ENCODE measurements at regions not wholly inside any gene's neighbourhood (a gene's known extent, or its start where the extent isn't known, plus 50 kb on each side); places are given as distances from the start of the nearest gene placed in this dataset.

DNA sequence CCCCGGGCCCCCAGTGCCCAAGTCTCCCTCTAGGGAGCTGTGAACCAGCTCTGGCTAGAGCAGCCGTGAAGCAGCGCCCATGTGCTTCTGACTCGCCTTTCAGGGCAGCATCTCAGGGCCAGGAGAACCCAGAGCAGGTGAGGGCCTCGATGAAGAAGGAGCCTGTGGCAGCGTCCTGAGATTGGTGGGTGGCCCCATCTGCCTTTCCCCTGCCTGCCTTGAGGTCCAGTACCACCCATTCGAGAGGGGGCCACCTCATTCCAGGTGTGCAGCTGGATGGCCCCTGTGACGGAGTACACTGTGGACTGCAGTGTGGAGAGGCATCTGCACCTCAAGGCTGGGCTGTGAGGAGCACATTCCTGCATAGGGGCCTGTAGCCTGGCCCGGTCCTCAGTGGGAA, 167.3 kb upstream of the ZNF267 start:
- ATAC-seq = no peak
- TF ChIP-seq SNAI2 (CRISPR knock-in tag; IDR thresholded peaks at IDR 0.05) (no peak), ESRRG (CRISPR knock-in tag; IDR thresholded peaks at IDR 0.05) (no peak), ZNF70 (CRISPR knock-in tag; IDR thresholded peaks at IDR 0.05) (no peak), CSDC2 (CRISPR knock-in tag; IDR thresholded peaks at IDR 0.05) (no peak), PPARA (CRISPR knock-in tag; IDR thresholded peaks at IDR 0.05; ENCODE audit: borderline replicate concordance) (no peak), TCF4 (CRISPR knock-in tag; IDR thresholded peaks at IDR 0.05; ENCODE audit: borderline replicate concordance) (no peak), ZNF565 (CRISPR knock-in tag; conservative IDR thresholded peaks at IDR 0.05; ENCODE audit: low read depth) (no peak)
- TF ChIP-seq, protein P1, sequence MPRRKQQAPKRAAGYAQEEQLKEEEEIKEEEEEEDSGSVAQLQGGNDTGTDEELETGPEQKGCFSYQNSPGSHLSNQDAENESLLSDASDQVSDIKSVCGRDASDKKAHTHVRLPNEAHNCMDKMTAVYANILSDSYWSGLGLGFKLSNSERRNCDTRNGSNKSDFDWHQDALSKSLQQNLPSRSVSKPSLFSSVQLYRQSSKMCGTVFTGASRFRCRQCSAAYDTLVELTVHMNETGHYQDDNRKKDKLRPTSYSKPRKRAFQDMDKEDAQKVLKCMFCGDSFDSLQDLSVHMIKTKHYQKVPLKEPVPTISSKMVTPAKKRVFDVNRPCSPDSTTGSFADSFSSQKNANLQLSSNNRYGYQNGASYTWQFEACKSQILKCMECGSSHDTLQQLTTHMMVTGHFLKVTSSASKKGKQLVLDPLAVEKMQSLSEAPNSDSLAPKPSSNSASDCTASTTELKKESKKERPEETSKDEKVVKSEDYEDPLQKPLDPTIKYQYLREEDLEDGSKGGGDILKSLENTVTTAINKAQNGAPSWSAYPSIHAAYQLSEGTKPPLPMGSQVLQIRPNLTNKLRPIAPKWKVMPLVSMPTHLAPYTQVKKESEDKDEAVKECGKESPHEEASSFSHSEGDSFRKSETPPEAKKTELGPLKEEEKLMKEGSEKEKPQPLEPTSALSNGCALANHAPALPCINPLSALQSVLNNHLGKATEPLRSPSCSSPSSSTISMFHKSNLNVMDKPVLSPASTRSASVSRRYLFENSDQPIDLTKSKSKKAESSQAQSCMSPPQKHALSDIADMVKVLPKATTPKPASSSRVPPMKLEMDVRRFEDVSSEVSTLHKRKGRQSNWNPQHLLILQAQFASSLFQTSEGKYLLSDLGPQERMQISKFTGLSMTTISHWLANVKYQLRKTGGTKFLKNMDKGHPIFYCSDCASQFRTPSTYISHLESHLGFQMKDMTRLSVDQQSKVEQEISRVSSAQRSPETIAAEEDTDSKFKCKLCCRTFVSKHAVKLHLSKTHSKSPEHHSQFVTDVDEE (CRISPR knock-in tag; IDR thresholded peaks at IDR 0.05) = no peak

DNA sequence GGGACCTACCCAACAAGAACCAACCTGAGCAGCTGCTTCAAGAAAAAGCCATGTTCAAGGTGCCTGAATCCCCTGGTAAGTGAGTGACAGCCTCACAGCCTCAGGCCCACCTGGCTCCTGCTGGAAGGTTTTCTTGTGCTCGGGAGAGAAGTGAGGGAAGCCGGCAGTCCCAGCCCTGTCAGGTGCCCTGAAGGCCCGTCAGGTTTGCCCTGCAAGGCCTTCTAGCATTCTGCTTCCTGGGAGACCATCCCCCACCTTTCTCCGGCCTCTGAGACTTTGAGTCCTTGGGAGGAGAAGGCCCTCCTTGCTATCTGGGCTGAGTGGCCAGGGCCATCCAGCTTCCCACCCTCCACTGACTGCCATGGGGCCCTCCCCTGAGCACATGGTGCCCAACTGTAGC, 166.7 kb upstream of the ZNF267 start:
- no peak for ATAC-seq
- TF ChIP-seq SNAI2 (CRISPR knock-in tag; IDR thresholded peaks at IDR 0.05) (no peak), CSDC2 (CRISPR knock-in tag; IDR thresholded peaks at IDR 0.05) (no peak), RARB (CRISPR knock-in tag; IDR thresholded peaks at IDR 0.05) (no peak), ESRRG (CRISPR knock-in tag; IDR thresholded peaks at IDR 0.05) (no peak), ZNF8 (CRISPR knock-in tag; IDR thresholded peaks at IDR 0.05) (no peak), BACH2 (CRISPR knock-in tag; IDR thresholded peaks at IDR 0.05; ENCODE audit: borderline replicate concordance) (no peak), TOX (CRISPR knock-in tag; IDR thresholded peaks at IDR 0.05; ENCODE audit: borderline replicate concordance) (no peak), ZC3H10 (CRISPR knock-in tag; IDR thresholded peaks at IDR 0.05) (no peak), ZNF70 (CRISPR knock-in tag; IDR thresholded peaks at IDR 0.05) (no peak)
- TF ChIP-seq, protein P1 (CRISPR knock-in tag; IDR thresholded peaks at IDR 0.05) = no peak
- TF ChIP-seq, protein P2, sequence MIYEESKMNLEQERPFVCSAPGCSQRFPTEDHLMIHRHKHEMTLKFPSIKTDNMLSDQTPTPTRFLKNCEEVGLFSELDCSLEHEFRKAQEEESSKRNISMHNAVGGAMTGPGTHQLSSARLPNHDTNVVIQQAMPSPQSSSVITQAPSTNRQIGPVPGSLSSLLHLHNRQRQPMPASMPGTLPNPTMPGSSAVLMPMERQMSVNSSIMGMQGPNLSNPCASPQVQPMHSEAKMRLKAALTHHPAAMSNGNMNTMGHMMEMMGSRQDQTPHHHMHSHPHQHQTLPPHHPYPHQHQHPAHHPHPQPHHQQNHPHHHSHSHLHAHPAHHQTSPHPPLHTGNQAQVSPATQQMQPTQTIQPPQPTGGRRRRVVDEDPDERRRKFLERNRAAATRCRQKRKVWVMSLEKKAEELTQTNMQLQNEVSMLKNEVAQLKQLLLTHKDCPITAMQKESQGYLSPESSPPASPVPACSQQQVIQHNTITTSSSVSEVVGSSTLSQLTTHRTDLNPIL (CRISPR knock-in tag; IDR thresholded peaks at IDR 0.05; ENCODE audit: low read depth) = no peak
- TF ChIP-seq, protein P3, sequence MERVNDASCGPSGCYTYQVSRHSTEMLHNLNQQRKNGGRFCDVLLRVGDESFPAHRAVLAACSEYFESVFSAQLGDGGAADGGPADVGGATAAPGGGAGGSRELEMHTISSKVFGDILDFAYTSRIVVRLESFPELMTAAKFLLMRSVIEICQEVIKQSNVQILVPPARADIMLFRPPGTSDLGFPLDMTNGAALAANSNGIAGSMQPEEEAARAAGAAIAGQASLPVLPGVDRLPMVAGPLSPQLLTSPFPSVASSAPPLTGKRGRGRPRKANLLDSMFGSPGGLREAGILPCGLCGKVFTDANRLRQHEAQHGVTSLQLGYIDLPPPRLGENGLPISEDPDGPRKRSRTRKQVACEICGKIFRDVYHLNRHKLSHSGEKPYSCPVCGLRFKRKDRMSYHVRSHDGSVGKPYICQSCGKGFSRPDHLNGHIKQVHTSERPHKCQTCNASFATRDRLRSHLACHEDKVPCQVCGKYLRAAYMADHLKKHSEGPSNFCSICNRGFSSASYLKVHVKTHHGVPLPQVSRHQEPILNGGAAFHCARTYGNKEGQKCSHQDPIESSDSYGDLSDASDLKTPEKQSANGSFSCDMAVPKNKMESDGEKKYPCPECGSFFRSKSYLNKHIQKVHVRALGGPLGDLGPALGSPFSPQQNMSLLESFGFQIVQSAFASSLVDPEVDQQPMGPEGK (CRISPR knock-in tag; IDR thresholded peaks at IDR 0.05; ENCODE audit: borderline replicate concordance) = no peak
- TF ChIP-seq, protein P4, sequence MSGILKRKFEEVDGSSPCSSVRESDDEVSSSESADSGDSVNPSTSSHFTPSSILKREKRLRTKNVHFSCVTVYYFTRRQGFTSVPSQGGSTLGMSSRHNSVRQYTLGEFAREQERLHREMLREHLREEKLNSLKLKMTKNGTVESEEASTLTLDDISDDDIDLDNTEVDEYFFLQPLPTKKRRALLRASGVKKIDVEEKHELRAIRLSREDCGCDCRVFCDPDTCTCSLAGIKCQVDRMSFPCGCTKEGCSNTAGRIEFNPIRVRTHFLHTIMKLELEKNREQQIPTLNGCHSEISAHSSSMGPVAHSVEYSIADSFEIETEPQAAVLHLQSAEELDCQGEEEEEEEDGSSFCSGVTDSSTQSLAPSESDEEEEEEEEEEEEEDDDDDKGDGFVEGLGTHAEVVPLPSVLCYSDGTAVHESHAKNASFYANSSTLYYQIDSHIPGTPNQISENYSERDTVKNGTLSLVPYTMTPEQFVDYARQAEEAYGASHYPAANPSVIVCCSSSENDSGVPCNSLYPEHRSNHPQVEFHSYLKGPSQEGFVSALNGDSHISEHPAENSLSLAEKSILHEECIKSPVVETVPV (CRISPR knock-in tag; IDR thresholded peaks at IDR 0.05) = no peak

DNA sequence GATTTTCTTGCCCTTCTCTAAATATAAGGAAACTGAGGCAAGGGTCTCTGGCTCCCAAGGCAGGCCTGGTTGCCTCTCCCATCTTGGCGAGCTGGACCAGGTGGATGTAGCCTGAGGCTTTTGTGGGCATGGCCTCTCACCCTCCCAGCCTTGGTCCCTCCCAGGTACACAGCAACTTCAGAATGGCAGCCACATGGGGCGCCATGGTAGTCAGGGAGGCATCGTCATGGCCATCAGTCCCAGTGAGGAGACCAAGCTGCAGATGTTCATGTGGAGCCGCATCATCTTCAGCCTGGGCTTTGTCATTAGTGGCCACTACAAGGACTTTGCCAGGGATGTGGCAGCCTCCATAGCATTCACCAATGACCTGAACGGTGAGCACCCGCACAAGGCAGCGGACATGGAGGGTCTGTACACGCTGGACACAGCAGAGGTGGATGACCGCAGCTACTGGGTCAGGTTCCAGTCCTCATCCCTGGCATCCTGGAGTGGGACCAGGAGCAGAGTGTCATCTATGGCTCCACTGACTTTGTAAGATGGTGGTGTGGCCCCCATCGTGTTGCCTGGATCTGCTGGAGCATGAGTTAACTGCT, 165.8 kb upstream of the ZNF267 start:
- ATAC-seq = no peak
- no peak for TF ChIP-seq ZNF70 (CRISPR knock-in tag; IDR thresholded peaks at IDR 0.05)
- TF ChIP-seq TCF4 (CRISPR knock-in tag; IDR thresholded peaks at IDR 0.05; ENCODE audit: borderline replicate concordance) = no peak
- TF ChIP-seq ARNTL (CRISPR knock-in tag; IDR thresholded peaks at IDR 0.05; ENCODE audit: borderline replicate concordance, low read depth) = no peak
- no peak for TF ChIP-seq TOX (CRISPR knock-in tag; IDR thresholded peaks at IDR 0.05; ENCODE audit: borderline replicate concordance)
- no peak for TF ChIP-seq SNAI2 (CRISPR knock-in tag; IDR thresholded peaks at IDR 0.05)
- no peak for TF ChIP-seq GLIS3 (CRISPR knock-in tag; IDR thresholded peaks at IDR 0.05)
- no peak for TF ChIP-seq ZFP3 (CRISPR knock-in tag; IDR thresholded peaks at IDR 0.05)
- no peak for TF ChIP-seq BACH2 (CRISPR knock-in tag; IDR thresholded peaks at IDR 0.05; ENCODE audit: borderline replicate concordance)
- no peak for TF ChIP-seq ISL1 (CRISPR knock-in tag; IDR thresholded peaks at IDR 0.05)
- no peak for TF ChIP-seq CSDC2 (CRISPR knock-in tag; IDR thresholded peaks at IDR 0.05)
- TF ChIP-seq ZFP30 (CRISPR knock-in tag; IDR thresholded peaks at IDR 0.05) = no peak
- no peak for TF ChIP-seq PPARA (CRISPR knock-in tag; IDR thresholded peaks at IDR 0.05; ENCODE audit: borderline replicate concordance)
- no peak for TF ChIP-seq ZC3H10 (CRISPR knock-in tag; IDR thresholded peaks at IDR 0.05)
- TF ChIP-seq, protein P4 (CRISPR knock-in tag; IDR thresholded peaks at IDR 0.05) = no peak
- no peak for TF ChIP-seq ZNF565 (CRISPR knock-in tag; conservative IDR thresholded peaks at IDR 0.05; ENCODE audit: low read depth)
- TF ChIP-seq, protein P2 (CRISPR knock-in tag; IDR thresholded peaks at IDR 0.05; ENCODE audit: low read depth) = no peak

All from SK-N-SH treated with all-trans-retinoic acid at 6 μM for 48 hours (cell line).